ENCODE measurements at regions not wholly inside any gene's neighbourhood (a gene's known extent, or its start where the extent isn't known, plus 50 kb on each side); places are given as distances from the start of the nearest gene placed in this dataset.
"Not testable (repeated sequence)": the region's sequence is repeated elsewhere in the genome, so short reads cannot be mapped to it uniquely, and the experiment has no call there.

- no peak for DNase-seq (ENCODE audit: low spot score)
Observed at GRCh38 chr4:117135634-117136354, 50.4 kb upstream of the TRAM1L1 start.

- no peak for DNase-seq (ENCODE audit: low spot score)
Observed at GRCh38 chr4:117137145-117137544, 51.8 kb upstream of the TRAM1L1 start.

GRCh38 chr4:117138732-117139131, 53.4 kb upstream of the TRAM1L1 start:
- DNase-seq (ENCODE audit: low spot score), result not testable (repeated sequence)

GRCh38 chr4:117154251-117154650, 68.9 kb upstream of the TRAM1L1 start:
- no peak for DNase-seq (ENCODE audit: low spot score)

- no peak for DNase-seq (ENCODE audit: low spot score)
Observed at GRCh38 chr4:117156806-117157205, 71.4 kb upstream of the TRAM1L1 start.

GRCh38 chr4:117157360-117157759, 72.0 kb upstream of the TRAM1L1 start:
- DNase-seq (ENCODE audit: low spot score), result no peak

GRCh38 chr4:117162976-117163375, 77.6 kb upstream of the TRAM1L1 start:
- no peak for DNase-seq (ENCODE audit: low spot score)

- no peak for DNase-seq (ENCODE audit: low spot score)
Observed at GRCh38 chr4:117164338-117164737, 79.0 kb upstream of the TRAM1L1 start.

- DNase-seq (ENCODE audit: low spot score), result not testable (repeated sequence)
Observed at GRCh38 chr4:117175369-117175768, 90.0 kb upstream of the TRAM1L1 start.

- DNase-seq (ENCODE audit: low spot score), result no peak
Observed at GRCh38 chr4:117203231-117203630, 117.9 kb upstream of the TRAM1L1 start.

GRCh38 chr4:117210551-117210950, 125.2 kb upstream of the TRAM1L1 start:
- DNase-seq (ENCODE audit: low spot score), result no peak

GRCh38 chr4:117224256-117224655, 138.9 kb upstream of the TRAM1L1 start:
- DNase-seq (ENCODE audit: low spot score), result no peak

- no peak for DNase-seq (ENCODE audit: low spot score)
Observed at GRCh38 chr4:117225471-117225870, 140.1 kb upstream of the TRAM1L1 start.

- no peak for DNase-seq (ENCODE audit: low spot score)
Observed at GRCh38 chr4:117227925-117228324, 142.5 kb upstream of the TRAM1L1 start.

GRCh38 chr4:117239434-117239833, 154.1 kb upstream of the TRAM1L1 start:
- no peak for DNase-seq (ENCODE audit: low spot score)

- DNase-seq (ENCODE audit: low spot score), result no peak
Observed at GRCh38 chr4:117249333-117249732, 164.0 kb upstream of the TRAM1L1 start.

GRCh38 chr4:117264072-117264471, 178.7 kb upstream of the TRAM1L1 start:
- no peak for DNase-seq (ENCODE audit: low spot score)

- no peak for DNase-seq (ENCODE audit: low spot score)
Observed at GRCh38 chr4:117267317-117267716, 181.9 kb upstream of the TRAM1L1 start.

GRCh38 chr4:117284736-117285135, 199.4 kb upstream of the TRAM1L1 start:
- no peak for DNase-seq (ENCODE audit: low spot score)

- DNase-seq (ENCODE audit: low spot score), result no peak
Observed at GRCh38 chr4:117293784-117294183, 208.4 kb upstream of the TRAM1L1 start.

GRCh38 chr4:117302226-117302625, 216.8 kb upstream of the TRAM1L1 start:
- DNase-seq (ENCODE audit: low spot score), result no peak

- no peak for DNase-seq (ENCODE audit: low spot score)
Observed at GRCh38 chr4:117311215-117311614, 225.8 kb upstream of the TRAM1L1 start.

- no peak for DNase-seq (ENCODE audit: low spot score)
Observed at GRCh38 chr4:117311989-117312388, 226.6 kb upstream of the TRAM1L1 start.

- no peak for DNase-seq (ENCODE audit: low spot score)
Observed at GRCh38 chr4:117324851-117325491, 239.6 kb upstream of the TRAM1L1 start.

Data from AG08395 (cell line).